ENCODE measurements at regions not wholly inside any gene's neighbourhood (a gene's known extent, or its start where the extent isn't known, plus 50 kb on each side); places are given as distances from the start of the nearest gene placed in this dataset.
"Not testable (repeated sequence)": the region's sequence is repeated elsewhere in the genome, so short reads cannot be mapped to it uniquely, and the experiment has no call there.

GRCh38 chr2:84221102-84221501, 238.0 kb downstream of the SUCLG1 start:
- TF ChIP-seq, protein P1, sequence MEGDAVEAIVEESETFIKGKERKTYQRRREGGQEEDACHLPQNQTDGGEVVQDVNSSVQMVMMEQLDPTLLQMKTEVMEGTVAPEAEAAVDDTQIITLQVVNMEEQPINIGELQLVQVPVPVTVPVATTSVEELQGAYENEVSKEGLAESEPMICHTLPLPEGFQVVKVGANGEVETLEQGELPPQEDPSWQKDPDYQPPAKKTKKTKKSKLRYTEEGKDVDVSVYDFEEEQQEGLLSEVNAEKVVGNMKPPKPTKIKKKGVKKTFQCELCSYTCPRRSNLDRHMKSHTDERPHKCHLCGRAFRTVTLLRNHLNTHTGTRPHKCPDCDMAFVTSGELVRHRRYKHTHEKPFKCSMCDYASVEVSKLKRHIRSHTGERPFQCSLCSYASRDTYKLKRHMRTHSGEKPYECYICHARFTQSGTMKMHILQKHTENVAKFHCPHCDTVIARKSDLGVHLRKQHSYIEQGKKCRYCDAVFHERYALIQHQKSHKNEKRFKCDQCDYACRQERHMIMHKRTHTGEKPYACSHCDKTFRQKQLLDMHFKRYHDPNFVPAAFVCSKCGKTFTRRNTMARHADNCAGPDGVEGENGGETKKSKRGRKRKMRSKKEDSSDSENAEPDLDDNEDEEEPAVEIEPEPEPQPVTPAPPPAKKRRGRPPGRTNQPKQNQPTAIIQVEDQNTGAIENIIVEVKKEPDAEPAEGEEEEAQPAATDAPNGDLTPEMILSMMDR (IDR thresholded peaks at IDR 0.05) = not testable (repeated sequence)
- not testable (repeated sequence) for TF ChIP-seq EP300, POLR2A (IDR thresholded peaks at IDR 0.05)
